Epithelial cell of proximal tubule (primary cell): ENCODE measurements at regions not wholly inside any gene's neighbourhood (a gene's known extent, or its start where the extent isn't known, plus 50 kb on each side); places are given as distances from the start of the nearest gene placed in this dataset.

Source experiments
- DNase-seq: peaks from one replicate; pipeline ENCODE4 v3.0.0-alpha.2; 2011; ENCODE audit warnings: low read depth
- H3K4me3 ChIP-seq: 2 replicates; pipeline ENCODE4 v1.5.1; 2011; ENCODE audit warnings: low read depth, mild to moderate bottlenecking, low read length
- CTCF ChIP-seq: conservative IDR thresholded peaks from 2 replicates; pipeline ENCODE4 v1.5.1; 2012; ENCODE audit warnings: low read depth, mild to moderate bottlenecking, low read length

- no peak for TF ChIP-seq CTCF
- DNase-seq: no peak
Observed at GRCh38 chr5:3187771-3188425, 407.7 kb upstream of the IRX1 start.

DNA sequence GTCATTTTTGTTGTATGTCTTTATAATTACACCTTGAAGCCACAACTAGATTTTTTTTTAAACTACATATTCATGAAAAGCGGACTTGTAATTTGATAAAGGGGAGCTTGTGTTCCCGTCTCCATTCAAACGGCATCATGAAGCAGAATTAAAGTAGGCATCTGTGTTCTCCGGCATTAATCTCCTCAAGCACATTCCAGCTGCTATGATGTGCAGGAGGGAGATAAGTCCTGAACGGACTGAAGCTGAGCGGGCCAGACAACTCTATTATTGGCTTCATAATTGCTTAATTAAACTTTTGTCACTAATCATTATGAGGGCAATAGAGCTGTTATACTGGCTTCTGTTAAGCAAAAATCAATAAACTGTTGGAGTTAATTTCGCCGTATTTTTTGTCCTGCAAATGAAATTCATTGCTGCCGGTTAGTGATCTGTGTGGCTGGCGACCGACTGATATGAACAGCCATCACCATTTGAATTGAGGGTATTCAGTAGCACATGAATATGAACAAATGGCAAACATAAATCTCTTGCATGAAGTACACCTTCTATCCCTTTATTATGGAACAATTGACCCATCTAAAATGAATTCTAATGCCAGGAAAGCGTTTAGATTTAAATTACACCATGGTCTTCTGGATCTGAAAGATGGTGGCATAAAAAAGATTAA lies 408.8 kb upstream of the IRX1 start:
- DNase-seq: no peak
- no peak overlapping the region for H3K4me3 ChIP-seq
- TF ChIP-seq CTCF: no peak

More at GRCh38 chr5:3187771-3188425, 407.7 kb upstream of the IRX1 start:
- no peak overlapping the region for H3K4me3 ChIP-seq

DNA sequence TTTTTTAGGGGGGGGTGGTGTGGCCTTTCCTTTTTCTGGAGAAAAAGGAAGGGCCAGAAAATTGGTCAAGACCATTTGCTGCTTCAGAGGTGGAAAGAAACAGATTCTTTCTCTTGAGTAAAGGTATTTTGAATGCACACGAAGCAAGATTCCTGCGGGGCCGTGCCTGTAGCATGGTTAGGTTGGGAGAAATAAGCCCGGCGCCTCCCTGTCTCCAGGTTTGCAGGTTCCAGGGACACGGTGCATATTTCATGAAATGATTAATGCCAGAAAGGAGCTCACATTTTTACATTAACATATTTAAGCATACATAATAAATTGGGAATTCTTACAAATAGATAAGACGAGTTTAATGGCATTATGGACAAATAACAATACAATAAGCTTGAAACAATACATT lies 409.5 kb upstream of the IRX1 start:
- no peak for DNase-seq
- H3K4me3 ChIP-seq: no peak overlapping the region
- TF ChIP-seq CTCF: no peak

DNA sequence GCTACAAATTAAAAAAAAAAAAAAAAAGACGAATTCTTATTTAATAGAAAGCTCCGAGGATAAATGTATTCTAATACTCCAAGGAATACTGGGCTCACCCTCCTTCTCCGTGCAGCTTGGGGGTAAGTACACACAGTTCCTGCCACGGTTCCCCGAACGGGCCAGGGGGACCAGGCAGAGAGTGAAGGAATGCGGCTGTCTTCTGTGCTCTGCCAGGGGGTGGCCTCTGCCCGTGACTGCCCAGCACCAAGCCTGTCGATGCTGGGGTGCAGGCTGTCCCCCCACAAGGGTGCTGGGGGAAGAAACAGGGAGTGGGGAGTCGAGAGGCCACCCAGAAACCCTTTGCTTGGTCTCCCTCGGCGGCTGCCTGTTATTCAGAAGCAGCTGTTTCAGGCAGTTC lies 410.1 kb upstream of the IRX1 start:
- no peak overlapping the region for H3K4me3 ChIP-seq
- TF ChIP-seq CTCF: no peak
- DNase-seq: no peak

DNA sequence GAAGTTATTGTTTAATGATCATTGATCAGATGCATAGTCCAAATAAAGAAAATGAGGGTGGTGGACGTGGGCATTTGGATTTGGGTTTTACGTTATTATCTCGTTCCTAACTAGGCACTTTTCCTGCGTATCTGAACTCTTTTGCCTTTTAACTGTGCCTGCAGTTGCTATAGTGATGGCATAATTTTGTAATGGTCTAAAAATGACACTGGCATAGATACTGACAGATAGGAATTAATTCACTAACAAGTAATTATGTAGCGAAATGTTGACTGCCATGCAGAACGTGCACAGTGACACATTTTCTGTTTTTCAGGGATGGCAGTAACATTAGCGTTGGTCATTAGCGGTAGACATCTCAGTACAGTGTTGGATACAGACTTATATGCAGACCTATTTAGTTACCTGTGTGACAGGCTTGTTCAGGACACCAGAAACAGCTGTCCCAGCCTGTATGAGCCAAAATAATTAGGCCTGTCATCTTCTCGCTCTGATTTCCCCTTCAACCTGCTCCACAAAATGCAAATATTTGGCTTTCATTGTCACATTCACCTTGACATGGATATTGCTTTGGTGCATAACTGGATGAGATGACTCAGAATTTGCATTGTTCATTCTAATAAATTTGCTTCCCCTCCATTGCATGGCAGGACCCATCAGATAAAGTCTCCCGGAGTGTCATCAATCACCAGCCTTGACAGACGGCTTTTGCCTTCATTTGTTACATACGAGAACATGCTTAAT lies 413.3 kb upstream of the IRX1 start:
- DNase-seq: no peak
- H3K4me3 ChIP-seq: no peak overlapping the region
- no peak for TF ChIP-seq CTCF

- no peak for TF ChIP-seq CTCF
- H3K4me3 ChIP-seq: no peak overlapping the region
- DNase-seq: no peak
Observed at GRCh38 chr5:3181671-3182070, 414.0 kb upstream of the IRX1 start.

- no peak for TF ChIP-seq CTCF
- no peak overlapping the region for H3K4me3 ChIP-seq
- no peak for DNase-seq
Observed at GRCh38 chr5:3180636-3181035, 415.0 kb upstream of the IRX1 start.
